Left lung (tissue), 4 donors: ENCODE measurements at regions not wholly inside any gene's neighbourhood (a gene's known extent, or its start where the extent isn't known, plus 50 kb on each side); places are given as distances from the start of the nearest gene placed in this dataset.

Source experiments
- ATAC-seq: fragments of 200-7000 bp; cut with Tn5 transposase; one replicate; pipeline ENCODE4 v1.9.1; 2020; ENCODE audit warnings: moderate library complexity
- DNase-seq, 4 donors: peaks; one replicate each; pipeline ENCODE4 v3.0.0-alpha.2; 2013 to 2020
- H3K27ac ChIP-seq, 2 donors: fragments of 200-600 bp; sonication (generic) in 1 of 2; one replicate each; pipeline versions ENCODE4 v1.5.0 to v1.8.0; 2020 to 2021
- H3K27me3 ChIP-seq, 2 donors: fragments of 200-600 bp; sonication (generic) in 1 of 2; one replicate each; pipeline versions ENCODE4 v1.5.0 to v1.8.0; 2020 to 2021
- H3K36me3 ChIP-seq, 2 donors: fragments of 200-600 bp; sonication (generic) in 1 of 2; one replicate each; pipeline versions ENCODE4 v1.5.0 to v1.8.0; 2020 to 2021
- H3K4me1 ChIP-seq, 2 donors: fragments of 200-600 bp; one replicate each; pipeline ENCODE4 v1.8.0; 2021
- H3K4me3 ChIP-seq, 2 donors: fragments of 200-600 bp; sonication (generic) in 1 of 2; one replicate each; pipeline versions ENCODE4 v1.5.0 to v1.8.0; 2020 to 2021; ENCODE audit warnings: mild to moderate bottlenecking in 1 of 2
- H3K9me3 ChIP-seq, 2 donors: fragments of 200-600 bp; sonication (generic) in 1 of 2; one replicate each; pipeline versions ENCODE4 v1.5.0 to v1.8.0; 2020 to 2021
- CTCF ChIP-seq, 2 donors: fragments of 200-600 bp; sonication (generic) in 1 of 2; IDR thresholded peaks; one replicate each; pipeline versions ENCODE4 v1.5.0 to v1.8.0; 2021; ENCODE audit warnings: antibody characterized with exemption in 2 of 2
- intact Hi-C, 2 donors: fragments of 100-400 bp; cut with DNase I; formaldehyde crosslinking; loops; one replicate each; pipeline versions ENCODE4 v1.11.2 to v1.14.2; 2022
- donor health status: DM: no; HTN: yes; CAD: no.
- donor health status: DM: no; HTN: no; CAD: no.

GRCh38 chr18:34548973-34549294, 161.2 kb upstream of the DTNA start:
- Histone ChIP-seq H3K27ac (no peak overlapping the region), H3K27me3 (no peaks in the 10 kb centered on the region), H3K36me3 (no peaks in the 10 kb centered on the region), H3K4me3 (no peak overlapping the region), H3K9me3 (no peaks in the 10 kb centered on the region), H3K4me1 (no peaks in the 10 kb centered on the region)
- intact Hi-C loops = no loop called here
- ATAC-seq = no peak
- DNase-seq = no peak
- no peak for TF ChIP-seq CTCF (IDR thresholded peaks at IDR 0.05)

- DNase-seq = peak in 1 of 4 donors; percentile 5
- intact Hi-C loops = no loop called here
- Histone ChIP-seq H3K4me1 (no peaks in the 10 kb centered on the region), H3K27ac (no peak overlapping the region), H3K27me3 (no peaks in the 10 kb centered on the region), H3K36me3 (no peaks in the 10 kb centered on the region), H3K4me3 (no peak overlapping the region), H3K9me3 (no peaks in the 10 kb centered on the region)
- no peak for ATAC-seq
- no peak for TF ChIP-seq CTCF (IDR thresholded peaks at IDR 0.05)
These were observed 160.7 kb upstream of the DTNA start for GRCh38 chr18:34549367-34549766.

- DNase-seq = no peak
- intact Hi-C loops = no loop called here
- Histone ChIP-seq H3K36me3 (no peaks in the 10 kb centered on the region), H3K4me3 (no peak overlapping the region), H3K9me3 (no peaks in the 10 kb centered on the region), H3K27ac (no peak overlapping the region), H3K27me3 (no peaks in the 10 kb centered on the region), H3K4me1 (no peaks in the 10 kb centered on the region)
- ATAC-seq = no peak
- no peak for TF ChIP-seq CTCF (IDR thresholded peaks at IDR 0.05)
These were observed 159.9 kb upstream of the DTNA start for GRCh38 chr18:34550156-34550555.

- Histone ChIP-seq H3K27me3 (no peaks in the 10 kb centered on the region), H3K9me3 (no peaks in the 10 kb centered on the region), H3K4me3 (no peak overlapping the region), H3K4me1 (no peaks in the 10 kb centered on the region), H3K36me3 (no peaks in the 10 kb centered on the region), H3K27ac (no peak overlapping the region)
- ATAC-seq (no peak), DNase-seq (no peak)
- intact Hi-C loops = no loop called here
- no peak for TF ChIP-seq CTCF (IDR thresholded peaks at IDR 0.05)
These were observed 159.2 kb upstream of the DTNA start for GRCh38 chr18:34550902-34551301.

GRCh38 chr18:34551824-34552223, 158.3 kb upstream of the DTNA start:
- H3K27me3 ChIP-seq = no peaks in the 10 kb centered on the region
- H3K9me3 ChIP-seq = no peaks in the 10 kb centered on the region
- DNase-seq = no peak
- intact Hi-C loops = no loop called here
- no peak for TF ChIP-seq CTCF (IDR thresholded peaks at IDR 0.05)
- no peak for ATAC-seq
- H3K4me1 ChIP-seq = no peaks in the 10 kb centered on the region
- H3K27ac ChIP-seq = no peak overlapping the region
- H3K36me3 ChIP-seq = no peaks in the 10 kb centered on the region
- no peak overlapping the region for H3K4me3 ChIP-seq
